ENCODE measurements at regions not wholly inside any gene's neighbourhood (a gene's known extent, or its start where the extent isn't known, plus 50 kb on each side); places are given as distances from the start of the nearest gene placed in this dataset.

- no peak for TF ChIP-seq ELF4 (IDR thresholded peaks at IDR 0.05)
- no peak for TF ChIP-seq FOXM1 (IDR thresholded peaks at IDR 0.05; ENCODE audit: borderline replicate concordance)
- TF ChIP-seq FOXA1 (IDR thresholded peaks at IDR 0.05), result no peak
- no peak for TF ChIP-seq NFRKB (IDR thresholded peaks at IDR 0.05)
- TF ChIP-seq SP1 (IDR thresholded peaks at IDR 0.05), result no peak
- no peak for TF ChIP-seq HDGF (IDR thresholded peaks at IDR 0.05; ENCODE audit: borderline replicate concordance)
- no peak for TF ChIP-seq ZNF384 (IDR thresholded peaks at IDR 0.05)
- TF ChIP-seq PKNOX1 (IDR thresholded peaks at IDR 0.05), result no peak
- no peak for TF ChIP-seq CTBP1 (IDR thresholded peaks at IDR 0.05; ENCODE audit: borderline replicate concordance)
- TF ChIP-seq TARDBP (IDR thresholded peaks at IDR 0.05), result no peak
- no peak for TF ChIP-seq ARNT (IDR thresholded peaks at IDR 0.05)
- no peak for TF ChIP-seq BHLHE40 (IDR thresholded peaks at IDR 0.05; ENCODE audit: borderline replicate concordance)
Observed at GRCh38 chr3:66602237-66602636, 101.4 kb upstream of the LRIG1 start.
